ENCODE measurements at regions not wholly inside any gene's neighbourhood (a gene's known extent, or its start where the extent isn't known, plus 50 kb on each side); places are given as distances from the start of the nearest gene placed in this dataset.
"Not testable (repeated sequence)": the region's sequence is repeated elsewhere in the genome, so short reads cannot be mapped to it uniquely, and the experiment has no call there.

- Histone ChIP-seq H3K36me3 (ENCODE audit: control insufficient read depth, insufficient read depth, low read length) (no peaks in the 10 kb centered on the region), H3K27me3 (ENCODE audit: control insufficient read depth, insufficient read depth, low read length) (no peaks in the 10 kb centered on the region), H3K9me3 (ENCODE audit: control insufficient read depth, insufficient read depth, low read depth, low read length) (no peaks in the 10 kb centered on the region), H3K27ac (ENCODE audit: insufficient read depth, low read length) (no peak overlapping the region), H3K4me3 (replicated peaks in 1 of 4; ENCODE audit: control extremely low read depth in 1 of 4, insufficient read depth in 1 of 4, low read depth in 3 of 4, low read length in 4 of 4) (no peak overlapping the region), H3K4me1 (ENCODE audit: control insufficient read depth, extremely low read depth, insufficient read depth, low read length) (no peaks in the 10 kb centered on the region), H4K20me1 (ENCODE audit: control insufficient read depth, extremely low read depth, insufficient read depth, low read length) (no peaks in the 10 kb centered on the region), H3K79me2 (ENCODE audit: control insufficient read depth, insufficient read depth, low read length) (no peaks in the 10 kb centered on the region), H3K4me2 (ENCODE audit: extremely low read depth, insufficient read depth, low read length) (no peak overlapping the region), H2AFZ (ENCODE audit: low read length) (no peak overlapping the region), H3K9ac (ENCODE audit: insufficient read depth, low read length) (no peak overlapping the region)
- DNase-seq (ENCODE audit: low read depth in 2 of 2): no peak
- TF ChIP-seq, protein P1, sequence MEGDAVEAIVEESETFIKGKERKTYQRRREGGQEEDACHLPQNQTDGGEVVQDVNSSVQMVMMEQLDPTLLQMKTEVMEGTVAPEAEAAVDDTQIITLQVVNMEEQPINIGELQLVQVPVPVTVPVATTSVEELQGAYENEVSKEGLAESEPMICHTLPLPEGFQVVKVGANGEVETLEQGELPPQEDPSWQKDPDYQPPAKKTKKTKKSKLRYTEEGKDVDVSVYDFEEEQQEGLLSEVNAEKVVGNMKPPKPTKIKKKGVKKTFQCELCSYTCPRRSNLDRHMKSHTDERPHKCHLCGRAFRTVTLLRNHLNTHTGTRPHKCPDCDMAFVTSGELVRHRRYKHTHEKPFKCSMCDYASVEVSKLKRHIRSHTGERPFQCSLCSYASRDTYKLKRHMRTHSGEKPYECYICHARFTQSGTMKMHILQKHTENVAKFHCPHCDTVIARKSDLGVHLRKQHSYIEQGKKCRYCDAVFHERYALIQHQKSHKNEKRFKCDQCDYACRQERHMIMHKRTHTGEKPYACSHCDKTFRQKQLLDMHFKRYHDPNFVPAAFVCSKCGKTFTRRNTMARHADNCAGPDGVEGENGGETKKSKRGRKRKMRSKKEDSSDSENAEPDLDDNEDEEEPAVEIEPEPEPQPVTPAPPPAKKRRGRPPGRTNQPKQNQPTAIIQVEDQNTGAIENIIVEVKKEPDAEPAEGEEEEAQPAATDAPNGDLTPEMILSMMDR (conservative IDR thresholded peaks at IDR 0.05 in 1 of 2, IDR thresholded peaks at IDR 0.05 in 1 of 2; ENCODE audit: low read depth in 1 of 2, low read length in 2 of 2): no peak
- TF ChIP-seq EZH2 (IDR thresholded peaks at IDR 0.05; ENCODE audit: low read length, missing control alignments): no peak
These were observed 269.8 kb downstream of the SV2B start for GRCh38 chr15:91369823-91370222.

DNA sequence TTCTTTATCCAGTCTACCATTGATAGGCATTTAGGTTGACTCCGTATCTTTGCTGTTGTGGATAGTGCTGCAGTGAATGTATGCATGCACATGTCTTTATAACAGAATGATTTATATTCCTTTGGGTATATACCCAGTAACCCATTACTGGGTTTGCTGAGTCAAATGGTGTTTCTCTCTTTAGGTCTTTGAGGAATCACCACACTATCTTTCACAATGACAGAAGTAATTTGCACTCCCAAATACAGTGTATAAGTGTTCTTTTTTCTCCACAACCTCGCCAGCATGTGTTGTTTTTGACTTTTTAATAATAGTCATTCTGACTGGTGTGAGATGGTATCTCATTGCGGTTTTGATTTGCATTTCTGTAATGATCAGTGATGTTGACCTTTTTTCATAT lies 271.3 kb downstream of the SV2B start:
- not testable (repeated sequence) for H3K79me2 ChIP-seq (ENCODE audit: control insufficient read depth, insufficient read depth, low read length); DNase-seq (ENCODE audit: low read depth in 2 of 2); H4K20me1 ChIP-seq (ENCODE audit: control insufficient read depth, extremely low read depth, insufficient read depth, low read length); H3K27ac ChIP-seq (ENCODE audit: insufficient read depth, low read length); H3K9me3 ChIP-seq (ENCODE audit: control insufficient read depth, insufficient read depth, low read depth, low read length); H3K4me1 ChIP-seq (ENCODE audit: control insufficient read depth, extremely low read depth, insufficient read depth, low read length); H3K4me2 ChIP-seq (ENCODE audit: extremely low read depth, insufficient read depth, low read length); H3K27me3 ChIP-seq (ENCODE audit: control insufficient read depth, insufficient read depth, low read length); H3K9ac ChIP-seq (ENCODE audit: insufficient read depth, low read length); H2AFZ ChIP-seq (ENCODE audit: low read length); H3K36me3 ChIP-seq (ENCODE audit: control insufficient read depth, insufficient read depth, low read length); H3K4me3 ChIP-seq (replicated peaks in 1 of 4; ENCODE audit: control extremely low read depth in 1 of 4, insufficient read depth in 1 of 4, low read depth in 3 of 4, low read length in 4 of 4)

DNA sequence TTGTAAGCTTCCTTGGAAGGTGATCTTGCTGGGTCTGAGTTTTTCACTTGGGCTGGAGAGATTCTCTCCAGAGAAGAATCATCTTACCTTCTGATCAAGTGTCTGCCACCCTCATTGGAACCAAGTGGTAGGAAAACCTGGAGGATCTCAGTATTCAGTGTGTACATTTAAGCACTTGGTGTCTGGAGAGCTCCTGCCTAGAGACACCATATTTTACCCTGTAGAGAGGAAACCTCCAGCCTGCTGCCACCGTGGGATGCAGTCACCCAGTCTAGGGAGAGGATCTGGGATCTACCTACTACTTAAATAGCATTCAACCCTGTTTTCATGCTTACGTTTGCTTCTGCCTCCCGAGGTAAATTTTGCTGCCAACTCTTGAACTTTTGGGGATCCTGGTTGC lies 274.3 kb downstream of the SV2B start:
- no peaks in the 10 kb centered on the region for H3K4me1 ChIP-seq (ENCODE audit: control insufficient read depth, extremely low read depth, insufficient read depth, low read length)
- no peak overlapping the region for H3K4me3 ChIP-seq (replicated peaks in 1 of 4; ENCODE audit: control extremely low read depth in 1 of 4, insufficient read depth in 1 of 4, low read depth in 3 of 4, low read length in 4 of 4)
- H3K27me3 ChIP-seq (ENCODE audit: control insufficient read depth, insufficient read depth, low read length): no peaks in the 10 kb centered on the region
- H3K79me2 ChIP-seq (ENCODE audit: control insufficient read depth, insufficient read depth, low read length): no peaks in the 10 kb centered on the region
- no peak overlapping the region for H3K9ac ChIP-seq (ENCODE audit: insufficient read depth, low read length)
- no peak for DNase-seq (ENCODE audit: low read depth in 2 of 2)
- no peaks in the 10 kb centered on the region for H3K36me3 ChIP-seq (ENCODE audit: control insufficient read depth, insufficient read depth, low read length)
- H2AFZ ChIP-seq (ENCODE audit: low read length): no peak overlapping the region
- H4K20me1 ChIP-seq (ENCODE audit: control insufficient read depth, extremely low read depth, insufficient read depth, low read length): no peaks in the 10 kb centered on the region
- H3K4me2 ChIP-seq (ENCODE audit: extremely low read depth, insufficient read depth, low read length): no peak overlapping the region
- no peak overlapping the region for H3K27ac ChIP-seq (ENCODE audit: insufficient read depth, low read length)
- TF ChIP-seq, protein P1 (conservative IDR thresholded peaks at IDR 0.05 in 1 of 2, IDR thresholded peaks at IDR 0.05 in 1 of 2; ENCODE audit: low read depth in 1 of 2, low read length in 2 of 2): no peak
- no peak for TF ChIP-seq EZH2 (IDR thresholded peaks at IDR 0.05; ENCODE audit: low read length, missing control alignments)
- no peaks in the 10 kb centered on the region for H3K9me3 ChIP-seq (ENCODE audit: control insufficient read depth, insufficient read depth, low read depth, low read length)
